Activated CD8-positive, alpha-beta memory T cell treated with anti-CD3 and anti-CD28 coated beads for 24 hours (primary cell): ENCODE measurements at regions not wholly inside any gene's neighbourhood (a gene's known extent, or its start where the extent isn't known, plus 50 kb on each side); places are given as distances from the start of the nearest gene placed in this dataset.

Experiments
- DNase-seq: peaks from one replicate; pipeline ENCODE4 v3.0.0-alpha.2; 2020

DNA sequence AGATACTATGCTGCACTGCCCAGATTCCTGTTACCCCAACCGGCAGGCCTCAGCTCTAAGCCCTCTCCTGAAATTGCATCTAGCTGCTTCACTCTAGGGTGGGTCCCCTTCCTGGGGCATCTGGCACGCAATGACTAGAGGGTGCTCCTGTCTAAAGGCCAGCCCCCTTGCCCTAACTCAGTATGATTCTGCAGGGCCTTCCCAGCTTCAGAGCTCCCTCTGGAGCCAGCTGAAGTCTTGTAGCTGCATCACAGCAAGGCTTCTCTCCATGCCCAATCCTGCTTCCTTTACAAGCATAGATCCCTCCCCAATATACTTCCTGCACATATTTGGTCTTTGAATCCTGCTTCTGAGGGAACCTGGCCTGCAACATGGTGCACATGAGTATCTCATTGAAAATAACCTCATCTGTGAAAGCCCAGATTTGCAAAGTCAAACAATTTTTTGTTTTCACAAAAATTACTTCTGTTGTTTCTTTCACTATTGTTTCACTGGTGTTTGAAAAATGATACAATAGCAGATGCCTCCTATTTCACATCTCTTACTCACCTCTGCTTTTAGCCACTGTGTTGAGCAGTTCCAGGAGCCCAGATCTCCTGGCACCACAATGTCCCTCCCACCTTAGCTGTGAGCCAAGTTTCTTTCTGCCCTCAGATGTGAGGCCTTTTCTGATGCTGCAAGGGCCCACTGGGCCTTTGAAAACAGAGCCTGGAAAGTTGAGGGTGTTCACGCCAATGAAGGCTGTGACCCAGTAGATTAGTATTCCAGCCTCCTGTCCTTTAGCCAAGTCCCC is 169.5 kb upstream of the EGLN3 start:
- DNase-seq, result no peak

DNA sequence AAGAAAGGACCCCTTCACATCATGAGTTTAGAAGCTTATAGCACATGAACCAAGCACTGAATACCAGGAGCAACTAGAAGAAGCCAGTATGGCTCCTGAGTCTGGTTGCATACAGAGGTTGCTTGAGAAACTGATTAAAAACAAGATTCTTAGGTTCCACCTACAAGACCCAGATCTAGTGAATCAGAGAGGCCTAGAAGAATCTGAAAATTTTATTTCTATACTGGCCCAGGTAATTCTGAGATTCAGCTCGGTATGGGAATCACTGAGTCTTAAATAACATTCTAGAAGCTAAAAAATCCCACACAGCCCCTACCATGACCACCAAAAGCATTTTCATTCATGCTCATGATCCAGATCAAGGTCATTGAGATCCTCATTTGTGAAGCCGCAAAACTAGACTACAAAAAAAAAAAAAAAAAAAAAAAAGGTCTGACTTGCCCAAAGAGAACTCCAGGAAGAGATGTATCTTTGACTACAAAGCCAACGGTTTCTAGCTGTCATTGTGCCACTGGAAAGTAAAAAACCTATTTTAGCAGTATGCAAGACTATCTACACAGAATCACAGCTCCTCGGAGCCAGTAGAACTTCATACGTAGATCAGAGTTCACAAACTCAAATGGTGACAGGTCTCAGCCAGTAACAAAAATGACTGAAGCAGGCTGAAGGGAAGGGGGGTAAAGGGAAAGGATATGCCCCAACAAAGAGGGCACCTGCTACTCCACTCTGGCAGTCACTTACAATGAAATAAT is 168.4 kb upstream of the EGLN3 start:
- DNase-seq, result no peak

DNA sequence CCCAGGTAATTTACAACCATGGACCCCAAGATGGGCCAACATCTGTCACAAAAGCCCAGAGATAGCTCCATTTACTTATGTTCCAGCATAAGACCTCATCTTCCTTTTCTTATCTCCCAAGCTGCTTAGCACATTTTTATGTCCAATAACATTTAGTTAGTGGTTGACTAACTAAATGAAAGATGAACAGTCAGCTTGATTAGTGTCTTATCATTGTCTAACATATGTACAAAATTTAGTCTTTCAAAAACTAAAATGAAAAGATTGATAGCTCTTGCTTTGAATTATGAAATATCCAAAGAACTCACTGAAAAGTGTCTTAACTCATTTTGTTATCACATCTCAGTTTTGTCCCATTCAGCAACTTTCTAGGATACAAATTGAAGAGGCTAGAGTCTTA is 163.1 kb upstream of the EGLN3 start:
- DNase-seq, result no peak

DNA sequence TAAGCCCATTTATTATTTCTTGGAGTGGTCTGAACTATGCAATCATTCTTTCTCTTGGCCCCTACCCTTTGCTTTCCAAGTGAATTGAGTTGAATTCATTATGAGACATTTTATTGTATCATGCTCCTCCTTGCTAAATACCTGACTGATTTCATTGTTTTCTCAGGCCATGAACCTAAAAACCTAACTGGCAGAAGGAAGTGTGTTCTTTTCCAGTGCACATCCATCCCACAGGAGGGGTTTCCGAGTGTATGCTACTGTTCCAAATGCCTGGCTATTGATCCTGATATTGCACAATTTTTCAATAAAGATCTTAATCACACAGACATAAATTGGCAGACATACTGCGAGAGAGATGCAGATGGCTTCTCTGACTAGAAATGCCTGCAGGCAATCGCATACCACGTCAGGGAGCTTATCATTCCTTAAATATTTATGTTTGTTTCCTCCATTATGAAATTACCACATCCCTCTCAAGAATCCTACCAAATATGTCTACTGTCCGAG is 162.2 kb upstream of the EGLN3 start:
- DNase-seq, result no peak

DNA sequence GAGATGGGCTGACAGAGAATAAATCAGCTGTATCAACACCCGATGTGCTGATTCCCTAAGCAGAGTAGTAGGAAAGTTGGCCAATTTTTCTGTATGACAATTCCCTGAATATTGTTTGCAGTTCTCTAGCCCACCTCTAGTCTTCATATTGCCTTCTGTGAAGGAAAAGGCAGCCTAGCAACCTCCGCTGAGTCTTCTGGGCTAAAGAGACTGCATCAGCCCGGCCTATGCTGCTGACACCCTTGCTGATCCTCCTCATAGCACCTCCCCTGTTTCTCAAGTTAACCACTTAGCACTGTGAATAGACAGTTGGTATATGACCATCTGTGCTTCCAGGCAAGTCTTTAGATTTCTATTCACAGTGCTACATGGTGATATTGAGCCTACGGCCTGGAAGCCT is 161.1 kb upstream of the EGLN3 start:
- no peak for DNase-seq

DNA sequence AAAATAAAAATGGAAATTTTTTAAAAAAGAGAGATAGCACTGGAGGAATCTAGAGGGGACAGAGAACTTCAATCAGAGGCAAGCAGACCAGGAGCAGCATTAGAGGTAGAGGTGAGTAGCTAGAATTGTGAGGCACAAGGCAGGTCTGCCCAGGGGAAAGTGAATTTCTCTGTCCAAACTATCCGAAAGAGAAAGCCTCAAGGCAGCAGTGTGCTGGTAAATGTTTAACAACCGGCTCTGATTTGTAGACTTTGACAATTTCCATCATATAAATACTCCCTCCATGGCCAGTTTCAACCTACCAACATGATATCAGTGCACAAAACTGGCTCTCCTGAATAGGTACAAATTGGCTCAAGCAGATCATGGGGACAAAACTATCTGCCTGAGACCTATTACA is 160.6 kb upstream of the EGLN3 start:
- DNase-seq, result no peak

DNA sequence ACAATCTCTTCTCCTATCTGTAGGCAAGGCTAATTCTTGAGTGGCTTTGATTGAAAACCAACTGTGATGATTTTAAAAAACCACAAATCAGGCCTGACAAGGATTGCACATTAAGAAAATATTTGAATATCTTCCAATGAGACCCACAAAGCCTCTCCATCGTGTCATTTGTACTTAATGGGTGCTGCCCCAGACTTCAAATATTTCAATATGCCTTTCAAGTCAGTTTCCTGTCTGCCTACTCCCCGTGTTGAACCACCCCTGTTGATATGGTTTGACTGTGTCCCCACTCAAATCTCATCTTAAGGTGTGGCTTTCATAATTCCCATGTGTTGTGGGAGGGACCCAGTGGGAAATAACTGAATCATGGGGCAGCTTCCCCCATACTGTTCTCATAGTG is 159.7 kb upstream of the EGLN3 start:
- no peak for DNase-seq

DNA sequence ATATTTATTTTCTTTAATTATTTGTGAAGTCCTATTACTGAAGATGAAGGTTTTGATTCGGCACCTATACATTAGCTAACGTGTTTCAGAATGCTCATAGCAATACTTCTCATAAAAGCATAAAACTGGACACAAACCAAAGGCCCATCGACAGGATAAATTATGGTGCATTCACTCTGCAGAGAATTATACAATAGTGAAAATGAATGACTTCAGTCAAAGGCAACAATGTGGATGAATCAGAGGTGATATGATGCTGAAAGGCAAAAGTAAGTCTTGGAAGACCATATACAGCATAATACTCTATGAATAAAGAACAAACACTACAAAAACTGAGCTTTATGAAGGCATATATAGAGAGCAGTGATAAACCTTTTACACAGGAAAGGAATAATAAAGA is 156.6 kb upstream of the EGLN3 start:
- DNase-seq, result no peak

DNA sequence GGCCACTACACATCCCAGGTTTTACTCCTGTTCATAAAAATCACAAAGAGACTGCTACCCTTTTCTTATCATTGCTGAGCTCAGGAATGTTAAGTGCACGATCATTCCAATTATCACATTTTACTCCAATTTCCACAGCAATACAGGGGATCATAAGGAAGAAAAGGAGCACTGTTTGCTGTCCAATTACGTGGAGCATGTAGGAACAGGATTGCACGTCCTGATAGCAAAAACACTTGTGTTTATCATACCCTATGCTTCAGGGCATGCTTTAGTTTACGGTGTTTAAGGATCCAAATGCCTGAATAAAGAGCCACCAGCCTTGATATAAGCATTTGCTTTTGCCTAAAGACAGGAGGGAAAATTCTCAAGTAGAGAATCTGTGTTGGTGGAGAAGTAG is 155.4 kb upstream of the EGLN3 start:
- no peak for DNase-seq

DNA sequence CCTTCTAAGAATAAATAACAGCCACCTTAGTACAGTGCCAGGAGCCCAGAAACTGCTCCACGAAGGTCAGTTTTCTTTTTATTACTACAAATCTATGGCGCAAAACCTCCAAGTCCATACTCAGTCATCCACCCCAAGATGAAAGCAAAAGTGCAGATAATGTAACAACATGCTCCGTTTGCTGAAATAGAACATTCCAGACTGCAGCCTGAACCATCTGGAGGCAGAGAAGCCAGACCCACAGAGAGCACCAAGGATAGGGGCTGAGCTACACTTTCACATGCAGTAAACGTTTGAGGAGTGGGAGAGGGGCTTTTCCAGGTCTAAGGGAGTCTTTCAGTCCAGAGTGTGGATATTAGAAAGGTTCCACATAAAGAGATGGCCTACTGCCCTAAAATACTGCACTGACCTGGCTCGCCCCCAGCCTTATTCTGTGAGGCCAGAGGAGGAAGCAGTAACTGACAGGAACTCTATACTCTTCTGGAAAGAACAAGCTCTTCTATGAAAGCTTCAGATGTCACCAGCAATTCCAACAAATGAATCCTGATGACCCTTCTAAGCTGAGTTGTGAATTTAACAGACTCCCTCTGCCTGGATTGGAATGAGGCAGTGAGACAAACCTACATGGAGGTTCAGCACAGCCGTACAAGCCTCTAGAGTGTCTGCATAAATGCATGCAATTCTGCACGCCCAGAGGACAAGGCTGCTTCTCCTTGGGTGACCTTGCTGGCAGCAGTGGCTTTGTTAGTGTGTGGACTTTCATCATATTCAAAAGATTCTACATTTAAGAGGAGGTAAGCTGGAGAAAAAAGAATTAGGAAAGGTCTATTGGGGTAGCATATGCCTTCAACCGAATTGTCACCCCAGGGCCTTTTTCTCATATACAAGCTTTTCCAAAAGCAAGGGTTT is 153.9 kb upstream of the EGLN3 start:
- DNase-seq, result no peak

DNA sequence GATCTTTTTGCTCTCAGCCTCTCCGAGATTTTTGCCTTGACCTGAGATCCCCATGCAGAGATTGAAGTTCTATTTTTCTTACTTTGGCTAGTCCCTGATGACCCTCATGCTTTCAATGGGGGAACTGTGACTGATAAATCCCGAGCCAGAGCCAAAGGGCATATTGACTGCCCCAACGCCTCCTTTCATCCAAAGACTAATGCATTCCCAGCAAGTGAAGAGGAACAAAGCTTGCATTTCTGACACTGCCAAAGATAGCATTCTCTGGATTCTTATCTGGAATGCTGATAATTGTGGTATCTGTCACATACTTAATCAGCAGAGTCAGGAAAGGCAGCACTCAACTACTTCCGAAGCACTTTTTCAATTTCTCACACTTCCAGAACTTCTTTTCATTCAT is 152.3 kb upstream of the EGLN3 start:
- no peak for DNase-seq

DNA sequence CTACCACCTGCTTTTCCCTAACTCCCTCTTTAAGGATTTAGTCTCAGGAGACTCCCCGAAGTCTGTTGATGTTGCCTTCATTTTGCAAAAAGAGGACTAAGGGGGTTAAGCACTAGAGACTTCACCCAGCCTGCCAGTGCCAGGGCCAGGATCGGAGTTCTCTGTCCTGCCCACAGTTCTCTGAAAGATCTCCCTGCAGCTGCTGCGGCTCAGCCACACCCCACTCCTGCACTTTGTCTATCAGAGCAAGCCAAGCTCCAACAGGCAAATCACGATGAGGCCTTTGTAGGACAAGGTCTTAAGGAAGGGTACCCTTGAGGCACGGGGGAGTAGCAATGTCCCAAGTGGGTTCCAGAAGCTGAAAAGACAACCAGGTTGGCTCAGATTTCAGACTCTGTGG is 148.8 kb upstream of the EGLN3 start:
- DNase-seq, result no peak

DNA sequence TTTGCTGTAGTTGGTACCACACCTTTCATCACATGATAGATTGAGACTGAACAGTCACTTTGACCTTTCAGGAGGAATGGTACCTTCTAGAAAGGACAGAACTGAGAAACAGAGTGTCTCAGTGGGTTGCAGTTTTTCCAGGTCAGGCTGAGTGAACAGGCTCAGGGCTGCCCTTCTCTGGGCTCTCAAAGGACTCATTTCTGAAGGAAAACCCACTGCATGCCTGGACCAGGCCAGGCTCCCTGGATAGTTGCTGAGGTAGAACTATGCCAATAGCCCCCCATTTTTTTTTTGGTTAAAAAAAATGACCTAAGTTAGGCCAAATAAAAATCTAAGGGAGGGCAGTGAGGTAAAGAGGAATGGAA is 148.1 kb upstream of the EGLN3 start:
- DNase-seq, result no peak

DNA sequence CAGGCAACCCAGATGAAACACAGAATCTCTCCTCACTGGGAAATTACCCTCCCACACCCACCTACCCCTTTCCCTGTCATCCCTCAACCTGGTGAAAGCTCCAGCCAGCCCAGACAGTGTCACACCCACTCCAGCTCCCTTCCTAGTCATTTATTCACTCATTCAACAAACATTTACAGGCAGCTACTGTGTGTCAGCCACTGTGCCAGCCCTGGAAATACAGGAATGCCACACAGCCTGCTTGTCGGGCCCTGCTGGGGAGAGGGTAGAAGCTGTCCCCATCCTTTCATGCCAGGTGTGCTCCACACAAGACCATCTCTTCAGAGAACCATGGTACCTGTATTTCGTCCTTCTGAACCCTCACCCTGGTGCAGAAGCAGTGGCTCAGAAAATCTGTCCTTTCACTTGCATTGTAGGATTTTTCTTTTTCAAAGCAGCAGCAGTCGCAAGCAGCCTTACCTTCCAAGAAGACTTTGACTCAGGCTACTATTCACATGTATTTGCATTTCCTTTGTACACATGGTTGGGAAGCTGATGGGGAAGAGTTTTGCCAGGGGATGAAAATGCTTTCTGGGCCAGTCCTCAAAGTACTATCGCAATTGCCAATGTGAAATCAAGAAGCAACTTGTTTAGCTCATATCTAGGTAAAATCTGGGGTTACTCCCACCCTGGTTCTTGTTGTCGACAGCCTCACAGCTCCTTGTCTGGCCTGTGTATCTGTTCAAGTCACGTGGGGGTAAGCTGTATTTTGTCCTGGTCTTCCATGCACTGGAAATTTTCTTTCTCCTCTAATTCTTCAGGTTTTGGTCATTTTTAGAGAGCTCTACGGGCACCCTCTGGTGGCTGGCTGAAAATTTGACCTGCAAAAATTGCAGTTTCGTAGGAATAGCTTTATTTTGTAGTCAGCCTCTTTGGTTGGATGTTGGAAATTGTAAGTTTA is 147.4 kb upstream of the EGLN3 start:
- DNase-seq, result no peak

DNA sequence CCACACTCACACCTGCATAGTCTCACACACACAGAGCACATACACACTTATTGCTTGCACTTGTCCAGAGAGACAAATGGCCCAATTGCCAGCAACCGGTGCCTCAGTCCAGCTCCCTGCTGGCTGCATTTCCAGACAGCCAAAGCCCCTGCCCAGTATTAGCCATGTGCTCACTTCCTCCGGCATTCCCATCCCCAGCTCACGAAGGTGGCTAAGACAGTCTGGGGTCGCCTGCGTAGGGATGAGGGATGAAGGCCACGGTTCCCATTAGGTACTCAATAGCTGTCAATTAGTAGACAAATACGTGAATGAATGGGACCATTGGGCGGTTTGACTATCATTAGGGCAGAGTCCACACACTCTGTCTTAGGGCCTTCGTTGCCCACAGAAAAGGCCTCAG is 146.8 kb upstream of the EGLN3 start:
- no peak for DNase-seq

DNA sequence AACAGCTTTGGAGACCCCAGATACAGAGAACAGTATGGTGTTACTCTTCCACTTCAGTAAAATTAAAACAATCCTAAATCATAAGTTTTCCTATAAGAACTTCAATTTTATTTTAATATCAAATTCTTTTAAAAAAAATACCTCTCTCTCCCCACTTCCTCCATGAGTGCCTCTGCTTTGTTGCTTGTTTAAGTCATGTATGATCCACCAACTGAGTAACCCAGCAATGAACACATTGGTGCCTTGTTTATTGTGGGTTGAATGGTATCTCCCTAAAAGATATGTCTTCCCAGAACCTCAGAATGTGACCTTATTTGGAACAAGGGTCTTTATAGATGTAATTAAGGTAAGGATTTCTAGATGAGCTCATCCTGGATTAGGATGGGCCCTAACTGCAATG is 143.5 kb upstream of the EGLN3 start:
- no peak for DNase-seq

DNA sequence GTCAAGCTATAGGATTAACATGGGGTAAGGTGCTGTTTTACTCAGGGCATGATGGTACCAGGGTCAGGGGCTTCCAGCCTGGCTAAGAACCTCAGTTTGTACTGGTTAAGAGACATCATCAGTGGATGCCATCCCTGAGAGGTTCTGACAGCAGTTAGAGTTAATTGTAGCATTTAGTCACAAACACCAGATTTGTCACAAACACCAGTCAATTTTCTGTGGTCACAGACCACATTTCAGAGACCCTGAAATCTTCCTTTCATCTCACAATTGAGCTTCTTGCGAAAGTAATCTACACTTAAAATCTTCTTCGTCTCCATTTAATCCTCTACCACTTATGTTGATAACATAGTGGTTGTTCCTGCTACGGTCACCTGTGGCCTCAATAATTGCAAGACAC is 143.0 kb upstream of the EGLN3 start:
- no peak for DNase-seq

DNA sequence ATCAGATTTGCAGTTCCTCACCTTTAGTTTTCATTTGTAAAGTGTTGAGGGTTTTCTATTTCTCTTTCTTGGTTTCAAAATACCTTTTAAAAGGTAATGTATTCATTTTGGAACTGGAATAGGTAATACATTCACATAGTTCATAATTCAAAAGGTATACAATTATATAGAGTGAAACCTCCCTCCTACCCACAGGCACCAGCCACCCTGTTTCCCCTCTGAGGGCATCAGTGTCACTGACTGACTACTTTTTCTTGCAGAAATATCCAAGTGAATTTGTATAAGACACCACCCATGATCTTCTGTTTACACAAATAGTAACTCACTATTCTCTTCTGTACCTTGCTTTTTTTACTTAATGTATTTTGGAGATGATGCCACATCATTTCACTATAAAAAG is 139.6 kb upstream of the EGLN3 start:
- no peak for DNase-seq

DNA sequence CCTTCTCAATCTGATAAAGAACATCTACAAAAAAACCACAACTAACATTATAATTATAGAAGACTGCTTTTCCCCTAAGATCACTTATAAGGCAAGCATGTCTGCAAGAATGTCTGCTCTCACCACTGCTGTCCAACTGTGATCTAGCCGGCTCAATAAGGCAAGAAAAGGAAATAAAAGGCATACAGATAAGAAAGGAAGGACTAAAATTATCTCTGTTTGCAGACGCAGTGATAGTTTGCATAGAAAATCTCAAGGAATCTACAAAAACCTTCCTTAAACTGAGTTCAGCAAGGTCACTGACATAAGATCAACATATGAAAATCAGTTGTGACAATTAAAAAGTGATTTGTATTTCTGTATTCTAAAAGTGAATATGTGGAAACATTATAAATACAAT is 138.0 kb upstream of the EGLN3 start:
- no peak for DNase-seq

DNA sequence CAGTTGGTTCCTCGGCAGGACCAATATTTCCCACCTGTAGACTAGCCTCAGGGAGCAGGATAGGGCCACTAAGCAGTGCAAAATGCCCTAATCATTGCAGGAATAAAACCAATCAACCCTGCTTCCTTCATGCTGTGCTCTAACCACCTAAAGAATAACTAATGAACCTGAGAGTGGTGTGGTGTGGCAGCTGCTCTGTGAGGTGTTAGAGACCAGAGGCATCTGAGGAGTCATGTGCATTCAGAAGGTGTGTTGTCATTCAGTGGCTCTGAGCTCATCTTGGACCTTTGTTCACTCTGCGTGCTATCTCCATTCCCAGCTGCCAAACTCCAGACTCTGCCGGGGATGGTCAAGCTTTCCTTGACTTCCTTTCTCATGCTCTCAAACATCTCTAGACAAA is 136.7 kb upstream of the EGLN3 start:
- no peak for DNase-seq

DNA sequence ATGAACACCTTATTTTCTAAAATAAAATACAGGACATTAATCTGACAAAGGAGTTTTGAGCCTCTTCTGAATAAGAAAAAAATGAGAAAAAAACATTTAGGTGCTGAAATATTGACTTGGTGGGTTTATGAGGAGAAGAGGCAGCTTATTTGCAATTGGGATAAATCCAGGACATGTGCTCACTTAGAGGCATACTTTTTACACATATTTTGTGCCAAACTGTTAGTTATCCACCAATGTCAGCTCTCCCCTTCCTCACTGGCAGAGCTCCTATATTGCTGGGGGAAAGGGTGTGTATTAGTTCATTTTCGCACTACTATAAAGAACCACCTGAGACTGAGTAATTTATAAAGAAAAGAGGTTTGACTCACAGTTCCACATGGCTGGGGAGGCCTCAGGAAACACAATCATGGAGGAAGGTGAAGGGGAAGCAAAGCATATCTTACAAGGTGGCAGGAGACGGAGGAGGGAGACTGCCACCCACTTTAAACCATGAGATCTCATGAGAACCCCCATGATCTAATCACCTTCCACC is 135.4 kb upstream of the EGLN3 start:
- no peak for DNase-seq

DNA sequence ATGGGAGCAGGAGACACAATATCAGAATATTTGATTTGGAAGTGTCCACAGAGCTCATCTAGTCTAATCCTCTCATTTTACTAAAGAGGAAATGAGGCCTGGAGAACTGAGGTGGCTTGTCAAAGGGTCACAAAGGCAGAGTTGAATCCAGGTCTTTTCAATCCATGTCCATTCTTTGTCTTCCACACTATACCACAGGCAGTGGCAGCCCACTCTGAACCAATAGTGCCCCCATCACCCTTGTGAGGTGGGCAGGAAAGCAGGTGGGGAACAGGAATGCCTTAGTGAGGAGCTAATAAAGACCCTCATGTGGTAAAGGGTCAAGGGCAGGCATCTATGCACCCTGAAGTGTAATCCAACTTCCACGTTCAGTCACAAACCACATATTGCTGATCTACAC is 134.8 kb upstream of the EGLN3 start:
- no peak for DNase-seq
